ENCODE measurements at regions not wholly inside any gene's neighbourhood (a gene's known extent, or its start where the extent isn't known, plus 50 kb on each side); places are given as distances from the start of the nearest gene placed in this dataset.
A peak's percentile ranks its signal among the peaks of the same experiment; 100 is the strongest.

- H3K4me3 Mint-ChIP-seq = no peak overlapping the region
- no peak overlapping the region for H3K27ac Mint-ChIP-seq
- H3K36me3 Mint-ChIP-seq (ENCODE audit: low read depth) = no peaks in the 10 kb centered on the region
- no peak for ATAC-seq (replicated peaks)
- no peaks in the 10 kb centered on the region for H3K27me3 Mint-ChIP-seq
- H3K4me1 Mint-ChIP-seq = peaks cover 17% of the 10 kb centered on the region
- peaks cover 3% of the 10 kb centered on the region for H3K9me3 Mint-ChIP-seq
These were observed 540.3 kb upstream of the B3GALT2 start for GRCh38 chr1:193726722-193727121.

GRCh38 chr1:193712392-193712791 lies 526.0 kb upstream of the B3GALT2 start:
- ATAC-seq (replicated peaks) = no peak
- no peak overlapping the region for H3K27ac Mint-ChIP-seq
- no peaks in the 10 kb centered on the region for H3K27me3 Mint-ChIP-seq
- H3K9me3 Mint-ChIP-seq = peaks cover 7% of the 10 kb centered on the region
- H3K4me3 Mint-ChIP-seq = no peak overlapping the region
- H3K36me3 Mint-ChIP-seq (ENCODE audit: low read depth) = no peaks in the 10 kb centered on the region
- peaks cover 4% of the 10 kb centered on the region for H3K4me1 Mint-ChIP-seq

- ATAC-seq (replicated peaks) = no peak
- no peaks in the 10 kb centered on the region for H3K27me3 Mint-ChIP-seq
- H3K4me3 Mint-ChIP-seq = no peak overlapping the region
- peaks cover 13% of the 10 kb centered on the region for H3K4me1 Mint-ChIP-seq
- no peak overlapping the region for H3K27ac Mint-ChIP-seq
- peaks cover 6% of the 10 kb centered on the region for H3K36me3 Mint-ChIP-seq (ENCODE audit: low read depth)
- H3K9me3 Mint-ChIP-seq = peaks cover 3% of the 10 kb centered on the region
These were observed 523.2 kb upstream of the B3GALT2 start for GRCh38 chr1:193709607-193710006.

- peaks cover 3% of the 10 kb centered on the region for H3K9me3 Mint-ChIP-seq
- H3K27me3 Mint-ChIP-seq = no peaks in the 10 kb centered on the region
- peak overlapping the region; percentile 4 for H3K4me3 Mint-ChIP-seq
- peaks cover 13% of the 10 kb centered on the region for H3K4me1 Mint-ChIP-seq
- peak; percentile 28 for ATAC-seq (replicated peaks)
- no peak overlapping the region for H3K27ac Mint-ChIP-seq
- H3K36me3 Mint-ChIP-seq (ENCODE audit: low read depth) = peaks cover 6% of the 10 kb centered on the region
These were observed 521.0 kb upstream of the B3GALT2 start for GRCh38 chr1:193707271-193708021.

GRCh38 chr1:193706766-193707165 lies 520.4 kb upstream of the B3GALT2 start:
- H3K4me3 Mint-ChIP-seq = no peak overlapping the region
- peaks cover 6% of the 10 kb centered on the region for H3K36me3 Mint-ChIP-seq (ENCODE audit: low read depth)

GRCh38 chr1:193705554-193705981 lies 519.2 kb upstream of the B3GALT2 start:
- Mint-ChIP-seq H3K27ac (no peak overlapping the region), H3K4me3 (no peak overlapping the region), H3K9me3 (peaks cover 3% of the 10 kb centered on the region), H3K4me1 (peaks cover 24% of the 10 kb centered on the region), H3K36me3 (ENCODE audit: low read depth) (peaks cover 6% of the 10 kb centered on the region), H3K27me3 (no peaks in the 10 kb centered on the region)
- no peak for ATAC-seq (replicated peaks)

More at GRCh38 chr1:193706766-193707165, 520.4 kb upstream of the B3GALT2 start:
- H3K27ac Mint-ChIP-seq = no peak overlapping the region
- no peaks in the 10 kb centered on the region for H3K27me3 Mint-ChIP-seq
- H3K4me1 Mint-ChIP-seq = peaks cover 18% of the 10 kb centered on the region
- ATAC-seq (replicated peaks) = no peak
- H3K9me3 Mint-ChIP-seq = peaks cover 3% of the 10 kb centered on the region

GRCh38 chr1:193703655-193704054 lies 517.2 kb upstream of the B3GALT2 start:
- ATAC-seq (replicated peaks) = no peak
- H3K4me3 Mint-ChIP-seq = no peak overlapping the region
- H3K36me3 Mint-ChIP-seq (ENCODE audit: low read depth) = peaks cover 6% of the 10 kb centered on the region
- no peaks in the 10 kb centered on the region for H3K27me3 Mint-ChIP-seq
- H3K9me3 Mint-ChIP-seq = peaks cover 3% of the 10 kb centered on the region
- H3K4me1 Mint-ChIP-seq = peaks cover 25% of the 10 kb centered on the region
- no peak overlapping the region for H3K27ac Mint-ChIP-seq

- Mint-ChIP-seq H3K27me3 (no peaks in the 10 kb centered on the region), H3K36me3 (ENCODE audit: low read depth) (peaks cover 6% of the 10 kb centered on the region), H3K9me3 (peaks cover 3% of the 10 kb centered on the region), H3K4me1 (peaks cover 25% of the 10 kb centered on the region), H3K27ac (no peak overlapping the region), H3K4me3 (no peak overlapping the region)
- ATAC-seq (replicated peaks) = no peak
These were observed 516.7 kb upstream of the B3GALT2 start for GRCh38 chr1:193703121-193703520.

GRCh38 chr1:193701759-193702158 lies 515.3 kb upstream of the B3GALT2 start:
- H3K9me3 Mint-ChIP-seq = peaks cover 3% of the 10 kb centered on the region
- peaks cover 19% of the 10 kb centered on the region for H3K4me1 Mint-ChIP-seq
- no peak for ATAC-seq (replicated peaks)
- H3K36me3 Mint-ChIP-seq (ENCODE audit: low read depth) = peaks cover 6% of the 10 kb centered on the region
- peak overlapping the region; percentile 51 for H3K4me3 Mint-ChIP-seq
- H3K27ac Mint-ChIP-seq = peak overlapping the region; percentile 83
- H3K27me3 Mint-ChIP-seq = no peaks in the 10 kb centered on the region

GRCh38 chr1:193700710-193701355 lies 514.4 kb upstream of the B3GALT2 start:
- Mint-ChIP-seq H3K27ac (peak overlapping the region; percentile 83), H3K9me3 (peaks cover 3% of the 10 kb centered on the region), H3K4me1 (peaks cover 17% of the 10 kb centered on the region), H3K4me3 (peak overlapping the region; percentile 51), H3K36me3 (ENCODE audit: low read depth) (peaks cover 6% of the 10 kb centered on the region), H3K27me3 (no peaks in the 10 kb centered on the region)
- ATAC-seq (replicated peaks) = peak; percentile 92

GRCh38 chr1:193699261-193699660 lies 512.8 kb upstream of the B3GALT2 start:
- no peaks in the 10 kb centered on the region for H3K36me3 Mint-ChIP-seq (ENCODE audit: low read depth)

GRCh38 chr1:193697776-193698175 lies 511.4 kb upstream of the B3GALT2 start:
- peaks cover 12% of the 10 kb centered on the region for H3K4me1 Mint-ChIP-seq
- ATAC-seq (replicated peaks) = no peak
- H3K27me3 Mint-ChIP-seq = no peaks in the 10 kb centered on the region
- no peak overlapping the region for H3K27ac Mint-ChIP-seq
- no peaks in the 10 kb centered on the region for H3K36me3 Mint-ChIP-seq (ENCODE audit: low read depth)
- H3K9me3 Mint-ChIP-seq = no peaks in the 10 kb centered on the region
- no peak overlapping the region for H3K4me3 Mint-ChIP-seq

More at GRCh38 chr1:193699261-193699660, 512.8 kb upstream of the B3GALT2 start:
- Mint-ChIP-seq H3K27ac (no peak overlapping the region), H3K4me3 (no peak overlapping the region), H3K4me1 (peaks cover 12% of the 10 kb centered on the region), H3K27me3 (no peaks in the 10 kb centered on the region), H3K9me3 (no peaks in the 10 kb centered on the region)
- no peak for ATAC-seq (replicated peaks)

- Mint-ChIP-seq H3K4me3 (no peak overlapping the region), H3K9me3 (no peaks in the 10 kb centered on the region), H3K27me3 (no peaks in the 10 kb centered on the region), H3K4me1 (peaks cover 11% of the 10 kb centered on the region), H3K27ac (no peak overlapping the region), H3K36me3 (ENCODE audit: low read depth) (no peaks in the 10 kb centered on the region)
- ATAC-seq (replicated peaks) = no peak
These were observed 510.8 kb upstream of the B3GALT2 start for GRCh38 chr1:193697115-193697762.

- Mint-ChIP-seq H3K9me3 (no peaks in the 10 kb centered on the region), H3K27ac (no peak overlapping the region), H3K4me1 (no peaks in the 10 kb centered on the region), H3K27me3 (no peaks in the 10 kb centered on the region), H3K4me3 (no peak overlapping the region), H3K36me3 (ENCODE audit: low read depth) (no peaks in the 10 kb centered on the region)
- ATAC-seq (replicated peaks) = no peak
These were observed 508.3 kb upstream of the B3GALT2 start for GRCh38 chr1:193694741-193695140.

GRCh38 chr1:193685986-193686385 lies 499.6 kb upstream of the B3GALT2 start:
- ATAC-seq (replicated peaks) = no peak
- Mint-ChIP-seq H3K36me3 (ENCODE audit: low read depth) (no peaks in the 10 kb centered on the region), H3K4me3 (no peak overlapping the region), H3K27ac (no peak overlapping the region), H3K9me3 (peaks cover 3% of the 10 kb centered on the region), H3K27me3 (no peaks in the 10 kb centered on the region), H3K4me1 (no peaks in the 10 kb centered on the region)

Measured in activated T-helper 17 cell treated with anti-CD3 and anti-CD28 coated beads, Interleukin-2, amount 50 U/mL, for 72 hours (primary cell).